ENCODE measurements at regions not wholly inside any gene's neighbourhood (a gene's known extent, or its start where the extent isn't known, plus 50 kb on each side); places are given as distances from the start of the nearest gene placed in this dataset.
"Not testable (repeated sequence)": the region's sequence is repeated elsewhere in the genome, so short reads cannot be mapped to it uniquely, and the experiment has no call there.

DNA sequence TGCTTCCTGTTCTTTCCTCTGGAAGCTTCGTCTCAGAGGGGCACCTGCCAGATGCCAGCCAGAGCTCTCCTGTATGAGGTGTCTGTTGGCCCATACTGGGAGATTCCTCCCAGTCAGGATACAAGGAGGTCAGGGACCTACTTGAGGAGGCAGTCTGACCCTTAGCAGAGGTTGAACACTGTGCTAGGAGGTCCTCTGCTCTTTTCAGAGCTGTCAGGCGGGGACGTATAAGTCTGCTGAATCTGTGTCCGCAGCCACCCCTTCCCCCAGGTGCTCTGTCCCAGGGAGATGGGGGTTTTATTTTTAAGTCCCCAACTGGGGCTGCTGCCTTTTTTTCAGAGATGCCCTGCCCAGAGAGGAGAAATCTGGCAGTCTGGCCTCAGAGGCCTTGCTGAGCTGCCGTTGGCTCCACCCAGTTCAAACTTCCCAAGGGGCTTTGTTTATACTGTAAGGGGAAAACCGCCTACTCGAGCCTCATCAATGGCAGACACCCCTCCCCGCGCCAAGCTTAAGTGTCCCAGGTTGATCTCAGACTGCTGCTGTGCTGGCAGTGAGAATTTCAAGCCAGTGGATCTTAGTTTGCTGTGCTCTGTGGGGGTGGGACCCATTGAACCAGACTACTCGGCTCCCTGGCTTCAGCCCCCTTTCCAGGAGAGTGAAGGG lies 326.7 kb downstream of the BCKDHB start:
- DNase-seq (no peak), ATAC-seq (no peak)
- no peaks in the 10 kb centered on the region for H3K36me3 ChIP-seq (ENCODE audit: insufficient read depth in 1 of 2, low read depth in 1 of 2)
- H3K27me3 ChIP-seq (ENCODE audit: insufficient read depth in 3 of 3, low read length in 2 of 3), result no peaks in the 10 kb centered on the region
- intact Hi-C loops (cut with DNase I), result no loop called here
- no peak overlapping the region for H3K27ac ChIP-seq
- no peak overlapping the region for H3K4me3 ChIP-seq
- WGBS, 3 donors, result 59 to 69% (median 67%) methylated on average over 10 of the region's 10 CpGs
- H3K4me1 ChIP-seq, result no peaks in the 10 kb centered on the region
- no peak for TF ChIP-seq CTCF (IDR thresholded peaks at IDR 0.05)
- H3K9me3 ChIP-seq, result no peaks in the 10 kb centered on the region

- Histone ChIP-seq H3K27ac (no peak overlapping the region), H3K4me1 (no peaks in the 10 kb centered on the region), H3K27me3 (ENCODE audit: insufficient read depth in 3 of 3, low read length in 2 of 3) (no peaks in the 10 kb centered on the region), H3K36me3 (ENCODE audit: insufficient read depth in 1 of 2, low read depth in 1 of 2) (no peaks in the 10 kb centered on the region), H3K9me3 (peaks cover 29% of the 10 kb centered on the region), H3K4me3 (no peak overlapping the region)
- ATAC-seq, result no peak
- 39 to 64% (median 49%) methylated on average over 2 of the region's 2 CpGs for whole genome bisulfite sequencing, 3 donors
- TF ChIP-seq CTCF (IDR thresholded peaks at IDR 0.05), result no peak
- intact Hi-C loops (cut with DNase I), result no loop called here
- no peak for DNase-seq
Observed at GRCh38 chr6:80425089-80425823, 318.8 kb downstream of the BCKDHB start.

DNA sequence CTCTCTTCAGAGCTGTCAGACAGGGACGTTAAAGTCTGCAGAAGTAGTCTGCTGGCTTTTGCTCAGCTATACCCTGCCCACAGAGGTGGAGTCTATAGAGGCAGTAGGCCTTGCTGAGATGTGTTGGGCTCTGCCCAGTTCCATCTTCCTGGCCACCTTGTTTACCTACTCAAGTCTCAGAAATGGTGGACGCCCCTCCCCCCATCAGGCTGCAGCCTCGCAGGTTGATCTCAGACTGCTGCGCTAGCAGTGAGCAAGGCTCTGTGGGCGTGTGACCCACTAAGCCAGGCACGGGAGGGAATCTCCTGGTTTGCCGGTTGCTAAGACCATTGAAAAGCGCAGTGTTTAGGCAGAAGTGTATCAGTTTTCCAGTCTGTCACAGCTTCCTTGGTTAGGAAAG lies 305.0 kb downstream of the BCKDHB start:
- H3K4me1 ChIP-seq, result no peaks in the 10 kb centered on the region
- WGBS, 3 donors, result 93 to 96% (median 94%) methylated on average over 8 of the region's 8 CpGs
- peaks cover 5% of the 10 kb centered on the region for H3K9me3 ChIP-seq
- H3K36me3 ChIP-seq (ENCODE audit: insufficient read depth in 1 of 2, low read depth in 1 of 2), result no peaks in the 10 kb centered on the region
- ATAC-seq (no peak), DNase-seq (no peak)
- no peak for TF ChIP-seq CTCF (IDR thresholded peaks at IDR 0.05)
- intact Hi-C loops (cut with DNase I), result no loop called here
- no peak overlapping the region for H3K4me3 ChIP-seq
- no peaks in the 10 kb centered on the region for H3K27me3 ChIP-seq (ENCODE audit: insufficient read depth in 3 of 3, low read length in 2 of 3)
- no peak overlapping the region for H3K27ac ChIP-seq

- H3K9me3 ChIP-seq; H3K4me3 ChIP-seq; H3K36me3 ChIP-seq (ENCODE audit: insufficient read depth in 1 of 2, low read depth in 1 of 2); H3K27me3 ChIP-seq (ENCODE audit: insufficient read depth in 3 of 3, low read length in 2 of 3); DNase-seq; H3K4me1 ChIP-seq; H3K27ac ChIP-seq; ATAC-seq; intact Hi-C loops (cut with DNase I): not testable (repeated sequence)
- WGBS, 3 donors, result 91 to 100% (median 98%) methylated on average over 2 of the region's 2 CpGs
Observed at GRCh38 chr6:80407976-80408375, 301.5 kb downstream of the BCKDHB start.

DNA sequence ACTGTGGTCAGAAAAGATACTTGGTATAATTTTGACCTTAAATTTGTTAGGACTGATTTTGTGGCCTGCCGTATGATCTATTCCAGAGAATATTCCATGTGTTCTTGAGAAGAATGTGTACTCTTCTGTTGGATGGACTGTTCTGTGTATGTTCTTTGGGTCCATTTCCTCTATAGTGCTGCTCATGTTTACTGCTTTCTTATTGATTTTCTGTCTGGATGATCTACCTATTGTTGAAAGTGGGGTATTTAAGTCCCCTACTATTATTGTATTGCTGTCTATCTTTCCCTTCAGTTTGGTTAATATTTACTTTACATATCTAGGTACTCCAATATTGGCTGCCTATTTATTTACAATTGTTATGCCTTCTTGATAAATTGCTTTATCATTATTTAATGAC lies 298.4 kb downstream of the BCKDHB start:
- ATAC-seq, result no peak
- no peaks in the 10 kb centered on the region for H3K27me3 ChIP-seq (ENCODE audit: insufficient read depth in 3 of 3, low read length in 2 of 3)
- DNase-seq, result no peak
- no peak overlapping the region for H3K27ac ChIP-seq
- intact Hi-C loops (cut with DNase I), result no loop called here
- no peaks in the 10 kb centered on the region for H3K4me1 ChIP-seq
- H3K4me3 ChIP-seq, result no peak overlapping the region
- WGBS, 3 donors, result 96 to 97% (median 96%) methylated on average over 1 of the region's 1 CpG
- no peak for TF ChIP-seq CTCF (IDR thresholded peaks at IDR 0.05)
- no peaks in the 10 kb centered on the region for H3K36me3 ChIP-seq (ENCODE audit: insufficient read depth in 1 of 2, low read depth in 1 of 2)
- peaks cover 20% of the 10 kb centered on the region for H3K9me3 ChIP-seq

Measured in psoas muscle (tissue), 7 donors.